Lower leg skin (tissue), 4 donors: ENCODE measurements at regions not wholly inside any gene's neighbourhood (a gene's known extent, or its start where the extent isn't known, plus 50 kb on each side); places are given as distances from the start of the nearest gene placed in this dataset.
"Not testable (repeated sequence)": the region's sequence is repeated elsewhere in the genome, so short reads cannot be mapped to it uniquely, and the experiment has no call there.

Experiments
- DNase-seq, 2 donors: peaks; one replicate each; pipeline ENCODE4 v3.0.0-alpha.2; 2019; ENCODE audit warnings: low spot score in 2 of 2
- H3K4me3 ChIP-seq: fragments of 200-600 bp; sonication (generic); 2 replicates; pipeline ENCODE4 v1.5.1; 2017; ENCODE audit warnings: mild to moderate bottlenecking, low read depth; ENCODE audit not compliant: poor library complexity, severe bottlenecking
- CTCF ChIP-seq, 3 donors: fragments of 450-650 bp; IDR thresholded peaks; one replicate each; pipeline ENCODE4 v1.5.1; 2016; ENCODE audit warnings: antibody characterized with exemption in 3 of 3, mild to moderate bottlenecking in 3 of 3, moderate library complexity in 2 of 3
- POLR2A ChIP-seq, 2 donors: fragments of 450-650 bp; IDR thresholded peaks; one replicate each; pipeline ENCODE4 v1.6.1; 2016 to 2017; ENCODE audit warnings: antibody characterized with exemption in 2 of 2, mild to moderate bottlenecking in 1 of 2, moderate library complexity in 1 of 2
- WGBS, 2 donors: methylation state at CpG; one replicate each; pipeline ENCODE4 v1.1.5; 2018; 5-methylcytosine and 5-hydroxymethylcytosine counted together
- intact Hi-C: fragments of 100-400 bp; cut with DNase I; formaldehyde crosslinking; loops from one replicate; pipeline ENCODE4 v1.15.0; 2023; ENCODE audit warnings: low total_unique reads

- no peak for TF ChIP-seq CTCF (IDR thresholded peaks at IDR 0.05)
- no peak for TF ChIP-seq POLR2A (IDR thresholded peaks at IDR 0.05)
- DNase-seq, result no peak
- H3K4me3 ChIP-seq, result no peak overlapping the region
- intact Hi-C loops, result no loop called here
- WGBS, 2 donors, result 67 to 75% methylated on average over 7 of the region's 7 CpGs
Observed at GRCh38 chr11:98059488-98059887, 961.3 kb upstream of the CNTN5 start.

DNA sequence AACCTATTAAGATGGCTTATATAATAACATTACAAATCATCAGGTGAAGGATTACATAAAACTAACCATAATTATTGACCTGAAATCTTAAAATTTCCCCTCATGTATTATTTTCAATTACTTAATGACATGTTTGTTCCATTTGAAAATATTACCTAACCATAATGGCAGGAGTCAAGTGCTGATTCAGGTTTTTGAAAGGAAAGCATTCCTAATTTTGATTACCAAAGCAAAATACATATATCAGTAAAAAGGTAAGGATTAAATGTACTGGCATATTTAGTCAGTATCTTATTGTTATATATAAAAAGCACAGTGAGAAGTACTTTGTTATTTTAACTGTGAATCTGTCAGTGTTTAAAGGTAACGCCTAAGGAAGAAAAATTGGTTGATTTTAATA, 960.0 kb upstream of the CNTN5 start:
- TF ChIP-seq CTCF (IDR thresholded peaks at IDR 0.05), result no peak
- WGBS, 2 donors, result 55 to 62% methylated on average over 1 of the region's 1 CpG
- intact Hi-C loops, result no loop called here

DNA sequence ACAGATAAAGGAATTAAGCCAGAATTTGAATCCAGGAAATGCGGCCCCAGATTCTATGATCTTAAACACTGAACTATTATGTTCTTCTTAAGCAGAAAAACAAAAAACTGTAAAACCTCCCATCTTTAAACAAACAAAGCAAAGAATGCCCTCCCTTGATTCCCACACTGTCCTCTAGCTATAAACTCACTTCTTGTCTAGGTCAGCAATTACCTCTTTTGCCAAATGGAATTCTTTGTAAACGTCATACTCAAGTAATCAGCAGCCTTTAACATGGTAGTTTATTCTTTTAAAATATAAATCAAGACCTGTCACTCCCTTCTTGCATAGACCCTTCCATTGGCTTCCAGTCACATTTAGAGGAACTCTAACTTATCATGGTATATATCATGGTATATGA, 958.9 kb upstream of the CNTN5 start:
- WGBS, 2 donors, result 48 to 50% methylated on average over 2 of the region's 2 CpGs
- no peak overlapping the region for H3K4me3 ChIP-seq
- intact Hi-C loops, result no loop called here
- TF ChIP-seq POLR2A (IDR thresholded peaks at IDR 0.05) (no peak), CTCF (IDR thresholded peaks at IDR 0.05) (no peak)
- no peak for DNase-seq

More for the DNA sequence above, 960.0 kb upstream of the CNTN5 start:
- H3K4me3 ChIP-seq, result no peak overlapping the region
- DNase-seq, result no peak

- WGBS, 2 donors, result 82 to 84% methylated on average over 1 of the region's 1 CpG
- TF ChIP-seq CTCF (IDR thresholded peaks at IDR 0.05), result no peak
- TF ChIP-seq POLR2A (IDR thresholded peaks at IDR 0.05), result no peak
- no peak overlapping the region for H3K4me3 ChIP-seq
- intact Hi-C loops, result no loop called here
- no peak for DNase-seq
Observed at GRCh38 chr11:98062714-98063113, 958.0 kb upstream of the CNTN5 start.

DNA sequence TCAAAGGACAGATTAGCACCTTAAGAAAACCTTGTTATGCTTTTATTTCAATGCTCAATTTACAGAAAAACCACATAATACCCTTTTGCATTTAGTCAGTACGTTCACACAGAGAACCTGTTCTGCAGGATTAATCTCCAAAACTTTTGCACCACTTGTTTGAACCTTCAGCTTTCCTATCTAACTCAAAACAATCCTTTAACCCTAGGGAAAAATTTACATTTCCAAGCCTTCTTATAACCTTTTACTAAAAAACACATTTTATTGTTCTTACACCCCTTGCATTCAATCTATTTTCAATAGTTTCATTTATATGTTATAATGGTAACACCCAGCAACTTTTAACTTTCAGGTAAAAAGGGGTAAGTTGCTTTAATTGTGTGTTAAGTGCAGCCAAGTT, 952.5 kb upstream of the CNTN5 start:
- intact Hi-C loops, result no loop called here
- no peak overlapping the region for H3K4me3 ChIP-seq
- TF ChIP-seq CTCF (IDR thresholded peaks at IDR 0.05) (no peak), POLR2A (IDR thresholded peaks at IDR 0.05) (no peak)
- WGBS, 2 donors, result 26 to 54% methylated on average over 1 of the region's 1 CpG
- no peak for DNase-seq

- DNase-seq, H3K4me3 ChIP-seq, intact Hi-C loops: not testable (repeated sequence)
- 77 to 85% methylated on average over 16 of the region's 16 CpGs for WGBS, 2 donors
Observed at GRCh38 chr11:98069147-98069546, 951.6 kb upstream of the CNTN5 start.
